ENCODE measurements at regions not wholly inside any gene's neighbourhood (a gene's known extent, or its start where the extent isn't known, plus 50 kb on each side); places are given as distances from the start of the nearest gene placed in this dataset.
A peak's percentile ranks its signal among the peaks of the same experiment; 100 is the strongest.
"Not testable (repeated sequence)": the region's sequence is repeated elsewhere in the genome, so short reads cannot be mapped to it uniquely, and the experiment has no call there.

- DNase-seq (no peak), FAIRE-seq (no peak)
- H3K4me3 ChIP-seq (ENCODE audit: low read depth in 1 of 3, low read length in 3 of 3), result no peak overlapping the region
- WGBS, 3 donors, result 74 to 85% (median 77%) methylated on average over 6 of the region's 6 CpGs
- H3K4me1 ChIP-seq (ENCODE audit: control insufficient read depth in 3 of 3, insufficient read depth in 2 of 3, low read depth in 1 of 3, low read length in 2 of 3), result no peaks in the 10 kb centered on the region
- no peak overlapping the region for H3K27ac ChIP-seq (ENCODE audit: low read depth in 1 of 3, low read length in 2 of 3)
- no peaks in the 10 kb centered on the region for H3K9me3 ChIP-seq (ENCODE audit: control insufficient read depth in 2 of 2, insufficient read depth in 1 of 2, low read depth in 1 of 2, low read length in 1 of 2)
- no peaks in the 10 kb centered on the region for H3K36me3 ChIP-seq (ENCODE audit: control insufficient read depth in 3 of 3, insufficient read depth in 2 of 3, low read depth in 1 of 3, low read length in 3 of 3)
- no peaks in the 10 kb centered on the region for H3K27me3 ChIP-seq (ENCODE audit: control insufficient read depth in 3 of 3, insufficient read depth in 3 of 3, low read length in 3 of 3)
Observed at GRCh38 chr7:146057958-146058357, 58.6 kb upstream of the CNTNAP2 start.

GRCh38 chr7:146054909-146055308 lies 61.7 kb upstream of the CNTNAP2 start:
- no peak overlapping the region for H3K27ac ChIP-seq (ENCODE audit: low read depth in 1 of 3, low read length in 2 of 3)
- H3K4me1 ChIP-seq (ENCODE audit: control insufficient read depth in 3 of 3, insufficient read depth in 2 of 3, low read depth in 1 of 3, low read length in 2 of 3), result no peaks in the 10 kb centered on the region
- H3K36me3 ChIP-seq (ENCODE audit: control insufficient read depth in 3 of 3, insufficient read depth in 2 of 3, low read depth in 1 of 3, low read length in 3 of 3), result no peaks in the 10 kb centered on the region
- no peak overlapping the region for H3K4me3 ChIP-seq (ENCODE audit: low read depth in 1 of 3, low read length in 3 of 3)
- DNase-seq, result no peak
- WGBS, 3 donors, result 76 to 87% (median 84%) methylated on average over 2 of the region's 2 CpGs
- H3K27me3 ChIP-seq (ENCODE audit: control insufficient read depth in 3 of 3, insufficient read depth in 3 of 3, low read length in 3 of 3), result no peaks in the 10 kb centered on the region
- no peaks in the 10 kb centered on the region for H3K9me3 ChIP-seq (ENCODE audit: control insufficient read depth in 2 of 2, insufficient read depth in 1 of 2, low read depth in 1 of 2, low read length in 1 of 2)
- FAIRE-seq, result no peak

DNA sequence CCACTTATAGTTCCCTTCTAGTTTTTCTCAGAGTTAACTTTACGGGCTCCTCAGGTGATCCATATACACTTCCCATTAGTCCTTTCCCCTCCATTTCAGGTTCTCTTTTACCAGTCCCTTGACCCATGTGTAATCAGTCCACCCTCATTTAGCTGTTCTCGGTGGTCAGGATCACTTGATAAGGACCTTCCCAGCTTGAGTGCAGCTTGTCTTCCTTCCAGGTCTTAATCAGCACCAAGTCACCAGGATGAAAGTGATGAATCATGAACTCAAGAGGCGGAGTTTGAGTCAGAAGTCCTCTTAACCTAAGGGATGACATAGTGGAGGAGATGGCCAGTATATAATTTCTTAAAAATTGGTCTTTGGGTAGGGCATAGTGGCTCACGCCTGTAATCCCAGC lies 63.1 kb upstream of the CNTNAP2 start:
- Histone ChIP-seq H3K36me3 (ENCODE audit: control insufficient read depth in 3 of 3, insufficient read depth in 2 of 3, low read depth in 1 of 3, low read length in 3 of 3) (no peaks in the 10 kb centered on the region), H3K27ac (ENCODE audit: low read depth in 1 of 3, low read length in 2 of 3) (no peak overlapping the region), H3K4me1 (ENCODE audit: control insufficient read depth in 3 of 3, insufficient read depth in 2 of 3, low read depth in 1 of 3, low read length in 2 of 3) (no peaks in the 10 kb centered on the region), H3K4me3 (ENCODE audit: low read depth in 1 of 3, low read length in 3 of 3) (no peak overlapping the region), H3K9me3 (ENCODE audit: control insufficient read depth in 2 of 2, insufficient read depth in 1 of 2, low read depth in 1 of 2, low read length in 1 of 2) (no peaks in the 10 kb centered on the region), H3K27me3 (ENCODE audit: control insufficient read depth in 3 of 3, insufficient read depth in 3 of 3, low read length in 3 of 3) (no peaks in the 10 kb centered on the region)
- WGBS, 3 donors, result 80 to 86% (median 85%) methylated on average over 4 of the region's 4 CpGs
- no peak for DNase-seq
- no peak for FAIRE-seq

- H3K36me3 ChIP-seq (ENCODE audit: control insufficient read depth in 3 of 3, insufficient read depth in 2 of 3, low read depth in 1 of 3, low read length in 3 of 3); H3K27me3 ChIP-seq (ENCODE audit: control insufficient read depth in 3 of 3, insufficient read depth in 3 of 3, low read length in 3 of 3); DNase-seq; FAIRE-seq; H3K9me3 ChIP-seq (ENCODE audit: control insufficient read depth in 2 of 2, insufficient read depth in 1 of 2, low read depth in 1 of 2, low read length in 1 of 2); H3K27ac ChIP-seq (ENCODE audit: low read depth in 1 of 3, low read length in 2 of 3); H3K4me1 ChIP-seq (ENCODE audit: control insufficient read depth in 3 of 3, insufficient read depth in 2 of 3, low read depth in 1 of 3, low read length in 2 of 3); H3K4me3 ChIP-seq (ENCODE audit: low read depth in 1 of 3, low read length in 3 of 3): not testable (repeated sequence)
- 92 to 94% (median 93%) methylated on average over 14 of the region's 14 CpGs for WGBS, 3 donors
Observed at GRCh38 chr7:146043310-146043709, 73.3 kb upstream of the CNTNAP2 start.

GRCh38 chr7:146028251-146028750 lies 88.3 kb upstream of the CNTNAP2 start:
- Histone ChIP-seq H3K27ac (ENCODE audit: low read depth in 1 of 3, low read length in 2 of 3) (no peak overlapping the region), H3K4me3 (ENCODE audit: low read depth in 1 of 3, low read length in 3 of 3) (no peak overlapping the region), H3K9me3 (ENCODE audit: control insufficient read depth in 2 of 2, insufficient read depth in 1 of 2, low read depth in 1 of 2, low read length in 1 of 2) (peaks cover 0 to 9% of the 10 kb centered on the region in 2 donors), H3K27me3 (ENCODE audit: control insufficient read depth in 3 of 3, insufficient read depth in 3 of 3, low read length in 3 of 3) (no peaks in the 10 kb centered on the region), H3K4me1 (ENCODE audit: control insufficient read depth in 3 of 3, insufficient read depth in 2 of 3, low read depth in 1 of 3, low read length in 2 of 3) (no peaks in the 10 kb centered on the region), H3K36me3 (ENCODE audit: control insufficient read depth in 3 of 3, insufficient read depth in 2 of 3, low read depth in 1 of 3, low read length in 3 of 3) (no peaks in the 10 kb centered on the region)
- WGBS, 3 donors, result 50 to 62% (median 55%) methylated on average over 3 of the region's 3 CpGs
- DNase-seq (no peak), FAIRE-seq (no peak)

GRCh38 chr7:146027243-146027642 lies 89.4 kb upstream of the CNTNAP2 start:
- Histone ChIP-seq H3K4me1 (ENCODE audit: control insufficient read depth in 3 of 3, insufficient read depth in 2 of 3, low read depth in 1 of 3, low read length in 2 of 3) (no peaks in the 10 kb centered on the region), H3K27me3 (ENCODE audit: control insufficient read depth in 3 of 3, insufficient read depth in 3 of 3, low read length in 3 of 3) (no peaks in the 10 kb centered on the region), H3K4me3 (ENCODE audit: low read depth in 1 of 3, low read length in 3 of 3) (no peak overlapping the region), H3K27ac (ENCODE audit: low read depth in 1 of 3, low read length in 2 of 3) (no peak overlapping the region), H3K9me3 (ENCODE audit: control insufficient read depth in 2 of 2, insufficient read depth in 1 of 2, low read depth in 1 of 2, low read length in 1 of 2) (peaks cover 0 to 7% of the 10 kb centered on the region in 2 donors), H3K36me3 (ENCODE audit: control insufficient read depth in 3 of 3, insufficient read depth in 2 of 3, low read depth in 1 of 3, low read length in 3 of 3) (no peaks in the 10 kb centered on the region)
- DNase-seq, result no peak
- peak; percentile 85 for FAIRE-seq

- 81 to 83% (median 83%) methylated on average over 5 of the region's 5 CpGs for WGBS, 3 donors
- Histone ChIP-seq H3K27ac (ENCODE audit: low read depth in 1 of 3, low read length in 2 of 3) (no peak overlapping the region), H3K4me1 (ENCODE audit: control insufficient read depth in 3 of 3, insufficient read depth in 2 of 3, low read depth in 1 of 3, low read length in 2 of 3) (no peaks in the 10 kb centered on the region), H3K36me3 (ENCODE audit: control insufficient read depth in 3 of 3, insufficient read depth in 2 of 3, low read depth in 1 of 3, low read length in 3 of 3) (no peaks in the 10 kb centered on the region), H3K9me3 (ENCODE audit: control insufficient read depth in 2 of 2, insufficient read depth in 1 of 2, low read depth in 1 of 2, low read length in 1 of 2) (peaks cover 0 to 7% of the 10 kb centered on the region in 2 donors), H3K4me3 (ENCODE audit: low read depth in 1 of 3, low read length in 3 of 3) (no peak overlapping the region), H3K27me3 (ENCODE audit: control insufficient read depth in 3 of 3, insufficient read depth in 3 of 3, low read length in 3 of 3) (no peaks in the 10 kb centered on the region)
- no peak for FAIRE-seq
- DNase-seq, result no peak
Observed at GRCh38 chr7:146022776-146023175, 93.8 kb upstream of the CNTNAP2 start.

DNA sequence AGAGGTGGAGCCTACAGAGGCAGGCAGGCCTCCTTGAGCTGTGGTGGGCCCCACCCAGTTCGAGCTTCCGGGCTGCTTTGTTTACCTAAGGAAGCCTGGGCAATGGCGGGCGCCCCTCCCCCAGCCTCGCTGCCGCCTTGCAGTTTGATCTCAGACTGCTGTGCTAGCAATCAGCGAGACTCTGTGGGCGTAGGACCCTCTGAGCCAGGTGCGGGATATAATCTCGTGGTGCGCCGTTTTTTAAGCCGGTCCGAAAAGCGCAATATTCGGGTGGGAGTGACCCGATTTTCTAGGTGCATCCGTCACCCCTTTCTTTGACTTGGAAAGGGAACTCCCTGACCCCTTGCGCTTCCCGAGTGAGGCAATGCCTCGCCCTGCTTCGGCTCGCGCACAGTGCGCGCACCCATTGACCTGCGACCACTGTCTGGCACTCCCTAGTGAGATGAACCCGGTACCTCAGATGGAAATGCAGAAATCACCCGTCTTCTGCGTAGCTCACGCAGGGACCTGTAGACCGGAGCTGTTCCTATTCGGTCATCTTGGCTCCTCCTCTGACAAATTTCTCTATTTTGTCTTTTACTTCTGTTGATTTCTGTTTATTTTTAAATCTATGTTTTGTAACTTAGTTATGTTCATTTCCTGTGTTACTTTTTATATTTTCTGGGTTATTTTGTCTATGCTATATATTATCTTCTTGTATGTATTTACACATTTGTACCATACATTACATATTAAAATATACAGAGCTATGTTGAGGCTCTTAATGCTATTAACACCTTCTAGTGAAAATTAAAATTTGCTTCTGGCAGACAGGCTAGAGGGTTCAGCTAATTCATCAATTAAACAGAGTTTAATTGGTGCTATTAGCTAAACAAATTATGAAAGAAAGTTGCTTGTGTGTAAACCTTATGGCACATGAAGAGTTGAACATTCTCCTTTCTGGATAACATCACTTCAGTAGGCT lies 97.3 kb upstream of the CNTNAP2 start:
- WGBS, 3 donors, result 88 to 91% (median 89%) methylated on average over 23 to 31 of the region's 33 CpGs

More for the DNA sequence above, 97.3 kb upstream of the CNTNAP2 start:
- not testable (repeated sequence) for H3K27me3 ChIP-seq (ENCODE audit: control insufficient read depth in 3 of 3, insufficient read depth in 3 of 3, low read length in 3 of 3); H3K4me1 ChIP-seq (ENCODE audit: control insufficient read depth in 3 of 3, insufficient read depth in 2 of 3, low read depth in 1 of 3, low read length in 2 of 3); H3K9me3 ChIP-seq (ENCODE audit: control insufficient read depth in 2 of 2, insufficient read depth in 1 of 2, low read depth in 1 of 2, low read length in 1 of 2); DNase-seq; H3K36me3 ChIP-seq (ENCODE audit: control insufficient read depth in 3 of 3, insufficient read depth in 2 of 3, low read depth in 1 of 3, low read length in 3 of 3); H3K27ac ChIP-seq (ENCODE audit: low read depth in 1 of 3, low read length in 2 of 3); FAIRE-seq; H3K4me3 ChIP-seq (ENCODE audit: low read depth in 1 of 3, low read length in 3 of 3)

All from small intestine (tissue), 7 donors.